ENCODE measurements at regions not wholly inside any gene's neighbourhood (a gene's known extent, or its start where the extent isn't known, plus 50 kb on each side); places are given as distances from the start of the nearest gene placed in this dataset.

- no peak for TF ChIP-seq REST (IDR thresholded peaks at IDR 0.05)
Observed at GRCh38 chr22:20641198-20641892, 132.6 kb upstream of the SERPIND1 start (continued).

- no peak overlapping the region for H3K9ac ChIP-seq (ENCODE audit: low read depth in 1 of 2, low read length in 2 of 2)
- H3K36me3 ChIP-seq (ENCODE audit: control insufficient read depth in 4 of 4, insufficient read depth in 3 of 4, low read depth in 1 of 4, low read length in 3 of 4): no peaks in the 10 kb centered on the region
- TF ChIP-seq ZBTB33 (IDR thresholded peaks at IDR 0.05) (no peak), RAD21 (IDR thresholded peaks at IDR 0.05) (no peak), GABPA (IDR thresholded peaks at IDR 0.05 in 1 of 2, conservative IDR thresholded peaks at IDR 0.05 in 1 of 2) (no peak), ATF3 (IDR thresholded peaks at IDR 0.05) (no peak), MAX (IDR thresholded peaks at IDR 0.05) (no peak), HNF4G (IDR thresholded peaks at IDR 0.05) (no peak), HNF4A (conservative IDR thresholded peaks at IDR 0.05) (no peak), FOXA1 (IDR thresholded peaks at IDR 0.05) (no peak), SP1 (IDR thresholded peaks at IDR 0.05) (no peak), FOXA2 (IDR thresholded peaks at IDR 0.05) (no peak), RXRA (IDR thresholded peaks at IDR 0.05) (no peak), NR2F2 (IDR thresholded peaks at IDR 0.05) (no peak), CTCF (IDR thresholded peaks at IDR 0.05; ENCODE audit: low read depth, low read length, missing input control) (no peak), TAF1 (conservative IDR thresholded peaks at IDR 0.05) (no peak)
- H3K4me3 ChIP-seq (ENCODE audit: low read depth in 1 of 3, low read length in 3 of 3): no peak overlapping the region
- H3K27ac ChIP-seq (ENCODE audit: low read depth in 1 of 2, low read length in 2 of 2): no peak overlapping the region
- DNase-seq (ENCODE audit: low spot score): no peak
- no peaks in the 10 kb centered on the region for H3K4me1 ChIP-seq (ENCODE audit: control insufficient read depth in 4 of 4, insufficient read depth in 4 of 4, low read length in 3 of 4)
- 67% methylated on average over 5 of the region's 5 CpGs for WGBS
- H3K9me3 ChIP-seq (ENCODE audit: control insufficient read depth in 4 of 4, low read length in 3 of 4): no peaks in the 10 kb centered on the region
- H3K27me3 ChIP-seq (ENCODE audit: control insufficient read depth in 4 of 4, insufficient read depth in 4 of 4, low read length in 3 of 4): peaks cover 0 to 5% (median 0%) of the 10 kb centered on the region in 4 donors
Observed at GRCh38 chr22:20641919-20642579, 131.9 kb upstream of the SERPIND1 start.
